SK-N-SH treated with all-trans-retinoic acid at 6 μM for 48 hours (cell line): ENCODE measurements at regions not wholly inside any gene's neighbourhood (a gene's known extent, or its start where the extent isn't known, plus 50 kb on each side); places are given as distances from the start of the nearest gene placed in this dataset.

Experiments
- ATAC-seq: fragments of 200-7000 bp; cut with Tn5 transposase; 3 replicates; pipeline ENCODE4 v1.9.1; 2020; ENCODE audit warnings: mild to moderate bottlenecking, moderate library complexity
- ARNTL ChIP-seq: fragments of 450-650 bp; formaldehyde crosslinking; IDR thresholded peaks from 2 replicates; pipeline ENCODE4 v1.5.0; 2020; ENCODE audit warnings: low read depth, mild to moderate bottlenecking, moderate library complexity, borderline replicate concordance
- BACH2 ChIP-seq: fragments of 250-450 bp; sonication (Bioruptor Pico); IDR thresholded peaks from 2 replicates; pipeline ENCODE4 v1.9.0; 2021; ENCODE audit warnings: mild to moderate bottlenecking, borderline replicate concordance
- CSDC2 ChIP-seq: fragments of 250-450 bp; sonication (Bioruptor Pico); IDR thresholded peaks from 2 replicates; pipeline ENCODE4 v1.5.0; 2020; ENCODE audit warnings: mild to moderate bottlenecking, moderate library complexity
- ESRRG ChIP-seq: fragments of 250-450 bp; sonication (Bioruptor Pico); IDR thresholded peaks from 2 replicates; pipeline ENCODE4 v1.6.1; 2021; ENCODE audit warnings: mild to moderate bottlenecking
- GLIS3 ChIP-seq: fragments of 250-450 bp; sonication (Bioruptor Pico); IDR thresholded peaks from 2 replicates; pipeline ENCODE4 v1.5.0; 2020; ENCODE audit warnings: mild to moderate bottlenecking, moderate library complexity
- ISL1 ChIP-seq: fragments of 250-450 bp; sonication (Bioruptor Pico); IDR thresholded peaks from 2 replicates; pipeline ENCODE4 v2.1.2; 2022; ENCODE audit warnings: mild to moderate bottlenecking, moderate library complexity
- PPARA ChIP-seq: fragments of 250-450 bp; sonication (Bioruptor Pico); IDR thresholded peaks from 2 replicates; pipeline ENCODE4 v1.5.0; 2020; ENCODE audit warnings: mild to moderate bottlenecking, borderline replicate concordance
- RARB ChIP-seq: fragments of 250-450 bp; sonication (Bioruptor Pico); IDR thresholded peaks from 2 replicates; pipeline ENCODE4 v1.8.0; 2021; ENCODE audit warnings: mild to moderate bottlenecking, moderate library complexity
- TCF4 ChIP-seq: fragments of 250-450 bp; sonication (Bioruptor Pico); IDR thresholded peaks from 2 replicates; pipeline ENCODE4 v1.8.0; 2021; ENCODE audit warnings: mild to moderate bottlenecking, moderate library complexity, borderline replicate concordance
- ZC3H10 ChIP-seq: fragments of 250-450 bp; sonication (Bioruptor Pico); IDR thresholded peaks from 2 replicates; pipeline ENCODE4 v1.5.1; 2021; ENCODE audit warnings: mild to moderate bottlenecking, moderate library complexity
- ZFP3 ChIP-seq: fragments of 250-450 bp; sonication (Bioruptor Pico); IDR thresholded peaks from 2 replicates; pipeline ENCODE4 v1.5.0; 2020; ENCODE audit warnings: mild to moderate bottlenecking, moderate library complexity
- ZNF565 ChIP-seq: fragments of 450-650 bp; formaldehyde crosslinking; conservative IDR thresholded peaks from 2 replicates; pipeline ENCODE4 v1.5.0; 2020; ENCODE audit warnings: low read depth, mild to moderate bottlenecking, moderate library complexity
- ZNF70 ChIP-seq: fragments of 450-650 bp; formaldehyde crosslinking; IDR thresholded peaks from 2 replicates; pipeline ENCODE4 v1.5.0; 2020; ENCODE audit warnings: mild to moderate bottlenecking, moderate library complexity
- TF ChIP-seq, protein P1 (sequence below): fragments of 250-450 bp; sonication (Bioruptor Pico); IDR thresholded peaks from 2 replicates; pipeline ENCODE4 v1.5.1; 2021; ENCODE audit warnings: mild to moderate bottlenecking, moderate library complexity
- TF ChIP-seq, protein P2 (sequence below): fragments of 250-450 bp; sonication (Bioruptor Pico); IDR thresholded peaks from 2 replicates; pipeline ENCODE4 v1.8.0; 2020; ENCODE audit warnings: mild to moderate bottlenecking, moderate library complexity, borderline replicate concordance
- TF ChIP-seq, protein P3 (sequence below): fragments of 250-450 bp; sonication (Bioruptor Pico); IDR thresholded peaks from 2 replicates; pipeline ENCODE4 v1.5.0; 2020; ENCODE audit warnings: mild to moderate bottlenecking, moderate library complexity
- TF ChIP-seq, protein P4 (sequence below): fragments of 250-450 bp; sonication (Bioruptor Pico); IDR thresholded peaks from 2 replicates; pipeline ENCODE4 v1.5.1; 2020; ENCODE audit warnings: low read depth, mild to moderate bottlenecking, moderate library complexity

DNA sequence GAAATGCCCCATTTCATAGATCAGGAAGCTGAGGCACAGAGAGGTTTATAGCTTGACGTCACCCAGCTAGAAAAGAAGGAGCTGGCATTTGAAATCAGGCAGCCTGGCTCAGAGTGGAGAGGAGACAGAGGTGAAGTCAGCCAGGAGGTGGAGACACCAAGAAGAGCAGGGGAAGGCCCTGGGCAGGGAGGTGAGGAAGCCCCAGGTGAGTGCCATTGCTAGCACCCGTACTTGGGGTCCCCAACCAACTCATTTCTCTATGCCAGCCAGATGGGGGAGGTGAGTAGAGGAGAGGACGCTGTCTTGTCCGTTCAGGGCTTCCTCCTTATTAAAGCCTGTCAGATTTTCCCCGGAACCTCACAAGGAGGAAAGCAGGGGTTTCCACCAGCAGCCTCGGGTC is 149.6 kb upstream of the TLE3 start (continued):
- TF ChIP-seq, protein P1, sequence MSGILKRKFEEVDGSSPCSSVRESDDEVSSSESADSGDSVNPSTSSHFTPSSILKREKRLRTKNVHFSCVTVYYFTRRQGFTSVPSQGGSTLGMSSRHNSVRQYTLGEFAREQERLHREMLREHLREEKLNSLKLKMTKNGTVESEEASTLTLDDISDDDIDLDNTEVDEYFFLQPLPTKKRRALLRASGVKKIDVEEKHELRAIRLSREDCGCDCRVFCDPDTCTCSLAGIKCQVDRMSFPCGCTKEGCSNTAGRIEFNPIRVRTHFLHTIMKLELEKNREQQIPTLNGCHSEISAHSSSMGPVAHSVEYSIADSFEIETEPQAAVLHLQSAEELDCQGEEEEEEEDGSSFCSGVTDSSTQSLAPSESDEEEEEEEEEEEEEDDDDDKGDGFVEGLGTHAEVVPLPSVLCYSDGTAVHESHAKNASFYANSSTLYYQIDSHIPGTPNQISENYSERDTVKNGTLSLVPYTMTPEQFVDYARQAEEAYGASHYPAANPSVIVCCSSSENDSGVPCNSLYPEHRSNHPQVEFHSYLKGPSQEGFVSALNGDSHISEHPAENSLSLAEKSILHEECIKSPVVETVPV (CRISPR knock-in tag): no peak
- no peak for TF ChIP-seq ZC3H10 (CRISPR knock-in tag)

DNA sequence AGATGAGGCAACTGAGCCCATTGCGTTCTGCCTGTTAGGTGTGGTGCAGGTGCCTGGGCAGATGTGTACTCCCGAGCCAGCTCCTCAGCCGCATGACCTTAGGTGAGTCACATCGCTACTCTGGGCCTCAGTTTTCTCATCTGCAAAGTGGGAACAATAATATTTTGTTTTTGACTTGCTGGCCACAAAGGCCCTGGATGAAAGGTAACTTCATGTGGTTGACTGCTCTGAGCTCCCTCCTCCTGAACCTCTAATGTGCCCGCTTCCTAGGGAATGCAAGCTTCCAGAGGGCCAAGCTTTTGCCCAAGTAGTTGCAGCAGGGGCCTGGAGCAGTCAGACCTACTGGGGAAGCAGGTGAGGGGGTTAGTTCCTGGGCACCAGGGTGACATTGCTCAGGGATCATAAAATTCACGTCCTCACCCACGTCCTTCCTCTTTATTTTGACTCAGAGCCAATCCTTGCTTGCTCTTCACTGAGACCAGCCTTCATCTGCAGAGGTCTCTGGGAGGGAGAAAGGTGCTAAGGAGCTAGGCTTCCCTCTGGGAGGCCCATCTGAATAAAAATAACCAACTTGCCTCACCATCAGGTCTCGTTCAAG is 149.0 kb upstream of the TLE3 start:
- TF ChIP-seq ISL1 (CRISPR knock-in tag) (no peak), ARNTL (CRISPR knock-in tag) (no peak), ZNF70 (CRISPR knock-in tag) (no peak), ZFP3 (CRISPR knock-in tag) (no peak), RARB (no peak), ZC3H10 (CRISPR knock-in tag) (no peak)
- TF ChIP-seq, protein P2, sequence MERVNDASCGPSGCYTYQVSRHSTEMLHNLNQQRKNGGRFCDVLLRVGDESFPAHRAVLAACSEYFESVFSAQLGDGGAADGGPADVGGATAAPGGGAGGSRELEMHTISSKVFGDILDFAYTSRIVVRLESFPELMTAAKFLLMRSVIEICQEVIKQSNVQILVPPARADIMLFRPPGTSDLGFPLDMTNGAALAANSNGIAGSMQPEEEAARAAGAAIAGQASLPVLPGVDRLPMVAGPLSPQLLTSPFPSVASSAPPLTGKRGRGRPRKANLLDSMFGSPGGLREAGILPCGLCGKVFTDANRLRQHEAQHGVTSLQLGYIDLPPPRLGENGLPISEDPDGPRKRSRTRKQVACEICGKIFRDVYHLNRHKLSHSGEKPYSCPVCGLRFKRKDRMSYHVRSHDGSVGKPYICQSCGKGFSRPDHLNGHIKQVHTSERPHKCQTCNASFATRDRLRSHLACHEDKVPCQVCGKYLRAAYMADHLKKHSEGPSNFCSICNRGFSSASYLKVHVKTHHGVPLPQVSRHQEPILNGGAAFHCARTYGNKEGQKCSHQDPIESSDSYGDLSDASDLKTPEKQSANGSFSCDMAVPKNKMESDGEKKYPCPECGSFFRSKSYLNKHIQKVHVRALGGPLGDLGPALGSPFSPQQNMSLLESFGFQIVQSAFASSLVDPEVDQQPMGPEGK (CRISPR knock-in tag): no peak
- TF ChIP-seq, protein P3, sequence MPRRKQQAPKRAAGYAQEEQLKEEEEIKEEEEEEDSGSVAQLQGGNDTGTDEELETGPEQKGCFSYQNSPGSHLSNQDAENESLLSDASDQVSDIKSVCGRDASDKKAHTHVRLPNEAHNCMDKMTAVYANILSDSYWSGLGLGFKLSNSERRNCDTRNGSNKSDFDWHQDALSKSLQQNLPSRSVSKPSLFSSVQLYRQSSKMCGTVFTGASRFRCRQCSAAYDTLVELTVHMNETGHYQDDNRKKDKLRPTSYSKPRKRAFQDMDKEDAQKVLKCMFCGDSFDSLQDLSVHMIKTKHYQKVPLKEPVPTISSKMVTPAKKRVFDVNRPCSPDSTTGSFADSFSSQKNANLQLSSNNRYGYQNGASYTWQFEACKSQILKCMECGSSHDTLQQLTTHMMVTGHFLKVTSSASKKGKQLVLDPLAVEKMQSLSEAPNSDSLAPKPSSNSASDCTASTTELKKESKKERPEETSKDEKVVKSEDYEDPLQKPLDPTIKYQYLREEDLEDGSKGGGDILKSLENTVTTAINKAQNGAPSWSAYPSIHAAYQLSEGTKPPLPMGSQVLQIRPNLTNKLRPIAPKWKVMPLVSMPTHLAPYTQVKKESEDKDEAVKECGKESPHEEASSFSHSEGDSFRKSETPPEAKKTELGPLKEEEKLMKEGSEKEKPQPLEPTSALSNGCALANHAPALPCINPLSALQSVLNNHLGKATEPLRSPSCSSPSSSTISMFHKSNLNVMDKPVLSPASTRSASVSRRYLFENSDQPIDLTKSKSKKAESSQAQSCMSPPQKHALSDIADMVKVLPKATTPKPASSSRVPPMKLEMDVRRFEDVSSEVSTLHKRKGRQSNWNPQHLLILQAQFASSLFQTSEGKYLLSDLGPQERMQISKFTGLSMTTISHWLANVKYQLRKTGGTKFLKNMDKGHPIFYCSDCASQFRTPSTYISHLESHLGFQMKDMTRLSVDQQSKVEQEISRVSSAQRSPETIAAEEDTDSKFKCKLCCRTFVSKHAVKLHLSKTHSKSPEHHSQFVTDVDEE (CRISPR knock-in tag): no peak
- TF ChIP-seq, protein P4, sequence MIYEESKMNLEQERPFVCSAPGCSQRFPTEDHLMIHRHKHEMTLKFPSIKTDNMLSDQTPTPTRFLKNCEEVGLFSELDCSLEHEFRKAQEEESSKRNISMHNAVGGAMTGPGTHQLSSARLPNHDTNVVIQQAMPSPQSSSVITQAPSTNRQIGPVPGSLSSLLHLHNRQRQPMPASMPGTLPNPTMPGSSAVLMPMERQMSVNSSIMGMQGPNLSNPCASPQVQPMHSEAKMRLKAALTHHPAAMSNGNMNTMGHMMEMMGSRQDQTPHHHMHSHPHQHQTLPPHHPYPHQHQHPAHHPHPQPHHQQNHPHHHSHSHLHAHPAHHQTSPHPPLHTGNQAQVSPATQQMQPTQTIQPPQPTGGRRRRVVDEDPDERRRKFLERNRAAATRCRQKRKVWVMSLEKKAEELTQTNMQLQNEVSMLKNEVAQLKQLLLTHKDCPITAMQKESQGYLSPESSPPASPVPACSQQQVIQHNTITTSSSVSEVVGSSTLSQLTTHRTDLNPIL (CRISPR knock-in tag): no peak
- TF ChIP-seq, all 23 proteins: peak for 0
- no peak for ATAC-seq

DNA sequence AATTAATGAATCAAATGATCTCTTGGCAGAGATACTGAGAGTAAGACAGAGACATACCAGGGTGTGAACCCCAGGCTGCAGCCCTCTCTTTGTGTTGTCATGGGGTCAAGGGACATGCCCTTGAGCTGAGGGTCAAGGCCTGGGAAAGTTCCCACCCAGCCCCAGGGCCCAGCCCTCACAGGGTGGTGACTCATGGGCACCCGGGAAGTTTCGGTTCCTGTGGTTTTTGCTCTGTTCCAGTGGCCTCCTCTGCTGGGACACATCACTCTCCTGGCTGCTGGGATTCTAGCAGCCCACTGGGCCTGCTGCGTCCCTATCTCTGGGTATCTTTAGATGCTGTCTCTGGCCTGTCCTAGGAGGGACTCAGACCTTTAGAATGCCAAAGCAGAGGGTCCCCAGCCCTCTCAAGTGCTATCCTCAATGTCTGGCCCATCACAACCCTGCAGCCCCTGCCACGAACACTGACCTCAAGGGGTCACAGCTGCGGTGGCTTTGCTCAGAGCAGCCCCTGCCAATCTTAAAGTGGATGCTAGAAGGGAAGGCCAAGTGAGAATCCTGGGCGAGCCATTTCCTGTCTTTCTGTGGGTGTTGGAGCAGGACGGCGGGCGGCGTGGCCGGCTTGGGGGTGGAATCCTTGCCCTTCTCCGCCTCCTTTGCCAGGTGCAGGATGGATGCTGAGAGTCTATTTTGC is 148.4 kb upstream of the TLE3 start:
- no peak for TF ChIP-seq PPARA (CRISPR knock-in tag)
- peak; percentile 54 for ATAC-seq

DNA sequence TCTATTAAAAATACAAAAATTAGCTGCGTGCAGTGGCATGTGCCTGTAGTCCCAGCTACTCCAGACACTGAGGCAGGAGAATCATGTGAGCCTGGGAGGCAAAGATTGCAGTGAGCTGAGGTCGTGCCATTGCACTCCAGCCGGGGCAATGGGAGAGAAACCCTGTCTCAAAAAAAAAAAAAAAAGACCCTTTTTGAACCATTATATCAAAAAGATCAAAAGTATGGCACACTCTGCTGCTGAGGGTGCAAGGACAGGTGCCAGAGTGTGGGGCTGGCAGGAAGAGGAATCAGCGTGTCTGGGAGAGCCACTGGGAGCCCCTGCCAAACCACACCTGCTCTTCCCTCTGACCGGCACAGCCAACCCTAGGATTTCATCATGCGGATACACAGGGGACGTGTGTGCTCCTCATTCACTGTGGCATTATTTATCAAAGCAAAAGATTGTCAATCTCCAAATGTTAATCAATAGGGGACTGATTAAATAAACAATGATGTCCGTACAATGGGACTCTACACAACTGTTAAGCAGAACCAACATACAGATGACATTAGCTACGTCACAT is 147.3 kb upstream of the TLE3 start:
- TF ChIP-seq BACH2 (CRISPR knock-in tag): no peak
- TF ChIP-seq GLIS3 (CRISPR knock-in tag): no peak
- TF ChIP-seq ESRRG (CRISPR knock-in tag): no peak
- no peak for TF ChIP-seq RARB
- TF ChIP-seq TCF4 (CRISPR knock-in tag): no peak
- TF ChIP-seq ZNF565: no peak
- TF ChIP-seq, protein P3 (CRISPR knock-in tag): no peak
- no peak for TF ChIP-seq CSDC2
- no peak for ATAC-seq
